ENCODE measurements at regions not wholly inside any gene's neighbourhood (a gene's known extent, or its start where the extent isn't known, plus 50 kb on each side); places are given as distances from the start of the nearest gene placed in this dataset.

GRCh38 chr12:73531752-73532151, 1005.9 kb upstream of the ATXN7L3B start:
- TF ChIP-seq EZH2 (IDR thresholded peaks at IDR 0.05; ENCODE audit: borderline replicate concordance, low read length) = no peak
- no peak for TF ChIP-seq CTCF (IDR thresholded peaks at IDR 0.05; ENCODE audit: low read length)

Data from OCI-LY1 (cell line).